ENCODE measurements at regions not wholly inside any gene's neighbourhood (a gene's known extent, or its start where the extent isn't known, plus 50 kb on each side); places are given as distances from the start of the nearest gene placed in this dataset.
A peak's percentile ranks its signal among the peaks of the same experiment; 100 is the strongest.

DNA sequence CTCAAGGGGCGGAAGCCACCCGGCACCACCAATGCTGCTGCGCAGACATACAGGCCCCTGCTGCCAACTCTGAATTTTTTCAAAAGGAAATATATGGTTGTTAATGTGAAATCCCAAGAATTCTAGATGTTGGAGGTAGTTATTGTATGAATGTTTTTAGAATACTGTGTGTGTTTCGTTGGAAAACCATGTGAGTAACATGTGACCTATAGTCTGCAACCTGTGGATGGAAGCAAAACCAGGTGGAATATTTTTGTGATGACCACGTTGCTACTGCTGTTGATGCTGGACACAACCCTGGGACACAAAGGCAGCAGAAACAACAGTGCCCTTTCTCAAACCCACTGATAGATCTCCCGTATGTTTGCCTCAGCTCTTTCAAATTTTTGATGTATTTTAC lies 376.3 kb upstream of the SALL1 start:
- no peaks in the 10 kb centered on the region for H3K27me3 Mint-ChIP-seq (ENCODE audit: insufficient read depth)
- no peak for DNase-seq
- no peak for TF ChIP-seq CTCF (IDR thresholded peaks at IDR 0.05)
- no peaks in the 10 kb centered on the region for H3K9me3 Mint-ChIP-seq
- no peak overlapping the region for H3K4me3 Mint-ChIP-seq
- peaks cover 16% of the 10 kb centered on the region for H3K4me1 Mint-ChIP-seq (ENCODE audit: low read depth)
- no peak overlapping the region for H3K27ac Mint-ChIP-seq
- no peaks in the 10 kb centered on the region for H3K36me3 Mint-ChIP-seq (ENCODE audit: low read depth)

DNA sequence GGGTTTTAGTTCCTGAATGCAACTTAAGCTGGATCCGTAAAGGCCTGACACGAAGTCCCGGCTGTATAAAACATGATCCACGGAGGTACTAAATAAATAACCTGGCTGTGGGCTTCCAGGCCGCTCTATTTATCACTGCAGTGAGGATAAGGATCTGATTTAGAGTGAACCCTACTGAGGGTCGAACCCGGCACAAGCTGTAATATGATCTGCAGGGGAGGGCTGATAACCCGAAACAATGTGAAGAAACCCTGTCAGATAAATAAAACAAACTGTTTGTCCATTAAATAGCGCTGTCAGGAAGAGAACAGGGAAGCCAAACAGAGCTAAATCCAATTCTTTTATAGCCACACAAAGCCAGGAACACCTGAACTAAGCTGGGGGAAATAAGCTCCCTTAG lies 375.6 kb upstream of the SALL1 start:
- H3K27ac Mint-ChIP-seq, result no peak overlapping the region
- DNase-seq, result no peak

GRCh38 chr16:51524555-51525373 lies 373.7 kb upstream of the SALL1 start:
- Mint-ChIP-seq H3K27ac (no peak overlapping the region), H3K4me1 (ENCODE audit: low read depth) (peaks cover 16% of the 10 kb centered on the region), H3K36me3 (ENCODE audit: low read depth) (no peaks in the 10 kb centered on the region), H3K27me3 (ENCODE audit: insufficient read depth) (peaks cover 2% of the 10 kb centered on the region; the same call in 1 of the 2 replicates), H3K9me3 (0 out of 2 replicates have a peak, but pooled peaks cover 4% of the 10 kb centered on the region), H3K4me3 (no peak overlapping the region)
- peak; percentile 45; the same call in 1 of the 2 replicates for TF ChIP-seq CTCF (IDR thresholded peaks at IDR 0.05)
- peak; percentile 53 for DNase-seq

More for the DNA sequence above, 375.6 kb upstream of the SALL1 start:
- Mint-ChIP-seq H3K36me3 (ENCODE audit: low read depth) (no peaks in the 10 kb centered on the region), H3K27me3 (ENCODE audit: insufficient read depth) (no peaks in the 10 kb centered on the region), H3K9me3 (0 out of 2 replicates have a peak, but pooled peaks cover 4% of the 10 kb centered on the region), H3K4me1 (ENCODE audit: low read depth) (peaks cover 16% of the 10 kb centered on the region), H3K4me3 (no peak overlapping the region)
- TF ChIP-seq CTCF (IDR thresholded peaks at IDR 0.05), result no peak

- TF ChIP-seq CTCF (IDR thresholded peaks at IDR 0.05), result no peak
- no peak overlapping the region for H3K27ac Mint-ChIP-seq
- no peak for DNase-seq
- peaks cover 16% of the 10 kb centered on the region for H3K4me1 Mint-ChIP-seq (ENCODE audit: low read depth)
- no peak overlapping the region for H3K4me3 Mint-ChIP-seq
- H3K27me3 Mint-ChIP-seq (ENCODE audit: insufficient read depth), result peaks cover 5% of the 10 kb centered on the region; the same call in 1 of the 2 replicates
- H3K9me3 Mint-ChIP-seq, result 0 out of 2 replicates have a peak, but pooled peaks cover 4% of the 10 kb centered on the region
- no peaks in the 10 kb centered on the region for H3K36me3 Mint-ChIP-seq (ENCODE audit: low read depth)
Measured at GRCh38 chr16:51524070-51524469, 373.0 kb upstream of the SALL1 start.

- Mint-ChIP-seq H3K4me1 (ENCODE audit: low read depth) (peaks cover 16% of the 10 kb centered on the region), H3K36me3 (ENCODE audit: low read depth) (no peaks in the 10 kb centered on the region), H3K27me3 (ENCODE audit: insufficient read depth) (peaks cover 5% of the 10 kb centered on the region; the same call in 1 of the 2 replicates), H3K4me3 (no peak overlapping the region), H3K27ac (0 out of 2 replicates have a peak overlapping the region, but pooled peaks have one; percentile 4), H3K9me3 (peaks cover 4% of the 10 kb centered on the region; the same call in 1 of the 2 replicates)
- TF ChIP-seq CTCF (IDR thresholded peaks at IDR 0.05), result no peak
- peak; percentile 9 for DNase-seq
Measured at GRCh38 chr16:51523400-51523799, 372.3 kb upstream of the SALL1 start.

Measured in HFFc6 (cell line).